ENCODE measurements at regions not wholly inside any gene's neighbourhood (a gene's known extent, or its start where the extent isn't known, plus 50 kb on each side); places are given as distances from the start of the nearest gene placed in this dataset.

DNA sequence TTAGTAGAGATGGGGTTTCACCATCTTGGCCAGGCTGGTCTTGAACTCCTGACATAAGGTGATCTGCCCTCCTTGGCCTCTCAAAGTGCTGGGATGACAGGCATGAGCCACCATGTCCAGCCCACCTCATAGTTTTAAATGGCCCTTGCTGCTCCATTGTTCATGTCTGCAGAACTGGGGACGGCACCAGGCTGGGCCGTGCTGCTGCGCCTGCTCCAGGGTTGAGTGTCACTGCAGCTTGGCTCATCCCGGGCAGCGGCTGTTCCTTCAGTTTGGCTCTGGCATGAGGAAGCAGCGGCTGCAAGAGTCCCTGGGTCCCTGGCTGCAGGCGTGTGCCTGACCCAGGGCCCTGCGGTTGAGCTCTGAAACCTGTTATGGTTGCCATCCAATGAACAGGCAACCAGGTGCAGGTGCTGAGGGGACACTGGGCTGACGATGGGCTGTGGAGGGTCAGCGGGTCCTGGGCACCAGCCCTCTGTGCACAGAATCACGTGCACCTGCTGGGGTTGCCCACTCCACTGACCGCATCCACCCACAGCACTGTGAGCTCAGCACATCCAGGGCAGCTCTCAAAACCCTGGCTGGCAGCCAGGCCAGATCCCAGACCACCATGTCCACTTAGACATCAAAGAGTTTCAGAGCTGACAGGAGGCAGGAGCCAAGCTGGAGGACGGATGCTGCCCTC lies 70.2 kb upstream of the PPP2R2D start:
- Histone ChIP-seq H3K9me2 (replicated peaks; ENCODE audit: low read length) (no peaks in the 10 kb centered on the region), H3K36me3 (ENCODE audit: low read depth, low read length) (no peaks in the 10 kb centered on the region), H3F3A (ENCODE audit: low read length, unreplicated experiment) (no peaks in the 10 kb centered on the region), H3K27me3 (ENCODE audit: low read length) (peaks cover 11% of the 10 kb centered on the region; the same call in 1 of the 2 replicates), H4K20me1 (ENCODE audit: low read length) (no peaks in the 10 kb centered on the region), H3K9me3 (ENCODE audit: low read length) (no peaks in the 10 kb centered on the region), H3K4me2 (ENCODE audit: low read length) (no peak overlapping the region), H3K4me3 (ENCODE audit: low read length) (no peak overlapping the region), H3K27ac (ENCODE audit: low read length) (no peak overlapping the region), H2AFZ (ENCODE audit: low read length) (no peak overlapping the region), H3K79me2 (ENCODE audit: low read length) (no peaks in the 10 kb centered on the region), H3K4me1 (ENCODE audit: insufficient read depth, low read length) (no peaks in the 10 kb centered on the region), H3K9ac (ENCODE audit: low read length) (no peak overlapping the region)
- ChIA-PET POLR2A (ENCODE audit: unreplicated experiment) (no interaction called here), CTCF (no interaction called here)
- DNase-seq (no peak), ATAC-seq (no peak)
- TF ChIP-seq, protein P1, sequence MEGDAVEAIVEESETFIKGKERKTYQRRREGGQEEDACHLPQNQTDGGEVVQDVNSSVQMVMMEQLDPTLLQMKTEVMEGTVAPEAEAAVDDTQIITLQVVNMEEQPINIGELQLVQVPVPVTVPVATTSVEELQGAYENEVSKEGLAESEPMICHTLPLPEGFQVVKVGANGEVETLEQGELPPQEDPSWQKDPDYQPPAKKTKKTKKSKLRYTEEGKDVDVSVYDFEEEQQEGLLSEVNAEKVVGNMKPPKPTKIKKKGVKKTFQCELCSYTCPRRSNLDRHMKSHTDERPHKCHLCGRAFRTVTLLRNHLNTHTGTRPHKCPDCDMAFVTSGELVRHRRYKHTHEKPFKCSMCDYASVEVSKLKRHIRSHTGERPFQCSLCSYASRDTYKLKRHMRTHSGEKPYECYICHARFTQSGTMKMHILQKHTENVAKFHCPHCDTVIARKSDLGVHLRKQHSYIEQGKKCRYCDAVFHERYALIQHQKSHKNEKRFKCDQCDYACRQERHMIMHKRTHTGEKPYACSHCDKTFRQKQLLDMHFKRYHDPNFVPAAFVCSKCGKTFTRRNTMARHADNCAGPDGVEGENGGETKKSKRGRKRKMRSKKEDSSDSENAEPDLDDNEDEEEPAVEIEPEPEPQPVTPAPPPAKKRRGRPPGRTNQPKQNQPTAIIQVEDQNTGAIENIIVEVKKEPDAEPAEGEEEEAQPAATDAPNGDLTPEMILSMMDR (conservative IDR thresholded peaks at IDR 0.05; ENCODE audit: low read depth, low read length) = no peak
- TF ChIP-seq EZH2 (IDR thresholded peaks at IDR 0.05; ENCODE audit: low read length, unreplicated experiment) = no peak
- intact Hi-C loops (cut with micrococcal nuclease) = no loop called here
- BruUV-seq (replicated peaks) = no TSS peak

DNA sequence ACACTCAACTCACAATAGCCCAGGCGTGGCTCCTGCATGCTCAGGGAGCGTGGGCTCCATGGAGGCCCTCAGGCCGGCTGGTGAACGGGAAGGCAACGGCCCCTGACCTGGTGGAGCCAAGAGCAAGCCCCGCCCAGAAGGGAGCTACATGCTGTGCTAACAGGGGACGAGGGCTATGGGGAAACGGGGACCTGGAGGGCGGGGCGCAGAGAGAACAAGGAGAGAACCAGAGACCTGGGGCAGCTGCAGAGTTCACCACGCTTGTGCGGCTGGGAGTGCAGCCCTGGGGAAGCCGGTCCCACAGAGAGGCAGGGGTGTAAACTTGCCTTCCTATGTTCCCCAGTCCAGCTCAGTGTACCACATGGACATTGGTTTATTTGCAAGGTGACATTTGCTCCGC lies 69.2 kb upstream of the PPP2R2D start:
- POLR2A ChIA-PET (ENCODE audit: unreplicated experiment) = no interaction called here

DNA sequence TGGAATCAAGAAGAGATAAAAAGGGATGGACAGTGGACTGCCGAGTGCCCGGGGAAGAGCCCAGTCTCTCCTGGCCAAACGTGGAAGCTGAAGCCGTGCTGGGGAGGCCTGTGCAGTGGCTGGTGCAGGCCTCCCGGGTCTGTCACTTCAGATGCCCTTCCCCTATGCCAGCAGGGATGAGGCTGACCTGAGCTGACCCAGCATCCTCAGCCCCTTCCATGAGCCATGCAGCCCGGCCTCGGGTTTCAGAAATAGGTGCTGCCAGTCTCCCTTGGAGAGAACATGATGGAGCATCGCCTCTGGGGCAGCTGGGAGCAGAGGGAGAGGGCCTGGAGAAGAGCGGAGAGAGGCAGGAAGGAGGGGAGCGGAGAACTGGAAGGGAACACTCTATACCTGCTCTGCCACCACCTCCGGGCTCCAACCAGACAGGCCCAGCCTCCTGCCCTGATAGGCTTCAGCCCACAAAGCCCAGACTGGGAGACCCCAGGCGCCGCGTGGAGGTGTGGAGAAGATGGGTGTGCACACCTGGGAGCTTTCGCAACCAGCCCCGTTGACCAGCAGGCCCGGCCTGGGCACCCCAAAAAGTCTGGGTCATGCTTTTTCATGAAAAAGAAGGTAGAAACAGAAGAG lies 68.6 kb upstream of the PPP2R2D start:
- ATAC-seq (no peak), DNase-seq (no peak)
- Histone ChIP-seq H3K4me3 (ENCODE audit: low read length) (no peak overlapping the region), H3K79me2 (ENCODE audit: low read length) (no peaks in the 10 kb centered on the region), H3K9ac (ENCODE audit: low read length) (no peak overlapping the region), H3K4me2 (ENCODE audit: low read length) (no peak overlapping the region), H3K4me1 (ENCODE audit: insufficient read depth, low read length) (no peaks in the 10 kb centered on the region), H2AFZ (ENCODE audit: low read length) (no peak overlapping the region), H3K36me3 (ENCODE audit: low read depth, low read length) (no peaks in the 10 kb centered on the region), H4K20me1 (ENCODE audit: low read length) (no peaks in the 10 kb centered on the region), H3K27me3 (ENCODE audit: low read length) (no peaks in the 10 kb centered on the region; the same call in 1 of the 2 replicates), H3K9me2 (replicated peaks; ENCODE audit: low read length) (no peaks in the 10 kb centered on the region), H3K27ac (ENCODE audit: low read length) (no peak overlapping the region), H3F3A (ENCODE audit: low read length, unreplicated experiment) (no peaks in the 10 kb centered on the region), H3K9me3 (ENCODE audit: low read length) (no peaks in the 10 kb centered on the region)
- BruUV-seq (replicated peaks) = no TSS peak
- TF ChIP-seq EZH2phosphoT487 (IDR thresholded peaks at IDR 0.05; ENCODE audit: borderline replicate concordance, low read length) (no peak), EZH2 (IDR thresholded peaks at IDR 0.05; ENCODE audit: low read length, unreplicated experiment) (no peak)
- TF ChIP-seq, protein P1 (conservative IDR thresholded peaks at IDR 0.05; ENCODE audit: low read depth, low read length) = no peak
- intact Hi-C loops (cut with micrococcal nuclease) = no loop called here
- ChIA-PET POLR2A (ENCODE audit: unreplicated experiment) (no interaction called here), CTCF (no interaction called here)

More for the DNA sequence above, 69.2 kb upstream of the PPP2R2D start:
- intact Hi-C loops (cut with micrococcal nuclease) = no loop called here
- H3K4me1 ChIP-seq (ENCODE audit: insufficient read depth, low read length) = no peaks in the 10 kb centered on the region
- H3K27me3 ChIP-seq (ENCODE audit: low read length) = peaks cover 1% of the 10 kb centered on the region; the same call in 1 of the 2 replicates
- CTCF ChIA-PET = no interaction called here
- no peaks in the 10 kb centered on the region for H3F3A ChIP-seq (ENCODE audit: low read length, unreplicated experiment)
- no peak overlapping the region for H3K4me3 ChIP-seq (ENCODE audit: low read length)
- TF ChIP-seq EZH2phosphoT487 (IDR thresholded peaks at IDR 0.05; ENCODE audit: borderline replicate concordance, low read length) (no peak), EZH2 (IDR thresholded peaks at IDR 0.05; ENCODE audit: low read length, unreplicated experiment) (no peak)
- TF ChIP-seq, protein P1 (conservative IDR thresholded peaks at IDR 0.05; ENCODE audit: low read depth, low read length) = no peak
- no peak overlapping the region for H3K9ac ChIP-seq (ENCODE audit: low read length)
- H2AFZ ChIP-seq (ENCODE audit: low read length) = no peak overlapping the region
- H3K4me2 ChIP-seq (ENCODE audit: low read length) = no peak overlapping the region
- no peaks in the 10 kb centered on the region for H3K9me2 ChIP-seq (replicated peaks; ENCODE audit: low read length)
- no peak overlapping the region for H3K27ac ChIP-seq (ENCODE audit: low read length)
- no peaks in the 10 kb centered on the region for H3K79me2 ChIP-seq (ENCODE audit: low read length)
- BruUV-seq (replicated peaks) = no TSS peak
- ATAC-seq (no peak), DNase-seq (no peak)
- no peaks in the 10 kb centered on the region for H4K20me1 ChIP-seq (ENCODE audit: low read length)
- no peaks in the 10 kb centered on the region for H3K36me3 ChIP-seq (ENCODE audit: low read depth, low read length)
- no peaks in the 10 kb centered on the region for H3K9me3 ChIP-seq (ENCODE audit: low read length)
